ENCODE measurements at regions not wholly inside any gene's neighbourhood (a gene's known extent, or its start where the extent isn't known, plus 50 kb on each side); places are given as distances from the start of the nearest gene placed in this dataset.

- no peak overlapping the region for H3K4me3 ChIP-seq (ENCODE audit: low read length)
- DNase-seq (ENCODE audit: low read depth, low spot score) = no peak
Measured at GRCh38 chr22:42217752-42218280, 52.6 kb downstream of the TCF20 start.

DNA sequence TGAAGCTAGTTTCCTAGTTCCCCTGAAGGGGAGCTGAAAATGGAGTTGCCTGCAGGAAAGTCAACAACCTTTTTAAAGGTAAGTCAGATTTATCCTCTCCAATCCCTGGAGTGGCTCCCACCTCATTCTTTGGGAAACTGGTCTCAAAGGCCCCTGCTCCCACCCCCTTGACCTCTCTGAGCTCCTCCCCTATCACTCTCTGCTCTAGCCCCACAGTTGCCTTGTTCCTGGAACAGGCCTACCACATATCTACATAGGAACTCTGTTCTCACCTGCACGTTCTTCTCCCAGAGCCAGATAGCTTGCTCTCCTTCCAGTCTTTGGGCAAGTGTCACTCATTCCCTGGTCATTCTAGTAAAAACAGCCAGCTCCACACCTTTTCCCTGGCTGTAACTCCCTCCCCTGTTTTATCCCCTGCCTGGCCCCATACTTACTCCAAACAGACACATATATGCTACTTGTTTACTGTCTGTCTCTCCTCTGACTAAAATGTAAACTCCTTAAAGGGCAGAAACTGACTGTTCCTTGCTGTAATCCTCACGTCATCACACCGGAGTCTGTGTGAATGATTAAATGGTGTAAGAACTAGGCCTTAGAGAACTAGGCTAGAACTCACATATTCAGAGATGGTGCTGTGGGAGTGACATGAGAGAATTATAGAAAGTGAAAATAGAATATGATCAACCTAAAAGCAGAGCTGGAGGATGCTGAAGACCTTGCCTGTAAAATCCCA is 53.3 kb downstream of the TCF20 start:
- no peak overlapping the region for H3K4me3 ChIP-seq (ENCODE audit: low read length)
- no peak for DNase-seq (ENCODE audit: low read depth, low spot score)

- H3K4me3 ChIP-seq (ENCODE audit: low read length) = no peak overlapping the region
- DNase-seq (ENCODE audit: low read depth, low spot score) = no peak
Measured at GRCh38 chr22:42214633-42215415, 55.6 kb downstream of the TCF20 start.

- no peak overlapping the region for H3K4me3 ChIP-seq (ENCODE audit: low read length)
- DNase-seq (ENCODE audit: low read depth, low spot score) = no peak
Measured at GRCh38 chr22:42208362-42208761, 62.1 kb downstream of the TCF20 start.

DNA sequence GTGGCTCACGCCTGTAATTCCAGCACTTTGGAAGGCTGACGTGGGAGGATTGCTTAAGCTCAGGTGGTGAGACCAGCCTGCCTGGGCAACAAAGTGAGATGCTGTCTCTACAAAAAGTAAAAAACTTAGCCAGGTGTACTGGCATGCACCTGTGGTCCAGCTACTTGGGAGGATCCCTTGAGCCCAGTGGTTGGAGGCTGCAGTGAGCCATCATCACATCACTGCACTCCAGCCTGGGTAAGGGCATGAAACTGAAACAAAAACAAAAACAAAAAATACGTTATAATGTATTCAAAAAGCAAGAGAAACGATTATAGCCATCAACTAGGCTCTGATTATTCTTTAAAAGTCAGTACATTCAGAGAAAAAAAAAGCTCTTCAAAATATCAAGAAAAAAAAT is 62.5 kb downstream of the TCF20 start:
- H3K4me3 ChIP-seq (ENCODE audit: low read length) = no peak overlapping the region

DNA sequence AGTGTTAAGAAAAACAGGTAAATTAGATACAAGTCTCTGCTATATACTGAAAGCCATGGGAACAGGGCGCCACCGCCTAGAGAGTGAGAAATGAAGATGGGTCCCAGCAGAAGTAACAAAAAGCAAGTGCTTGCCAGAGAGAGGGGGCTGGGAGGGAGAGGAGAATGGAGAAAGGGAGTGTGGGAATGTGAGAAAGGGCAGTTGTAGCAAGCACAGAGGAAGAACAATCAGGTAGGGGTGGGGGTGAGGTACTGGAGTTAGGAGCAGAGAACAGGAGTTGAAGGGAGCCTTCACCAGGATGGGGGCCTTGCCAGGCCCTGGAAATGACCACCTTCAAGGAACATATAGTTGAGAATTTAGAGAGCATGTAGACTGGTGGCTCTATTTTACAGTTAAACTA is 66.8 kb downstream of the TCF20 start:
- no peak overlapping the region for H3K4me3 ChIP-seq (ENCODE audit: low read length)
- DNase-seq (ENCODE audit: low read depth, low spot score) = no peak

More for the DNA sequence above, 62.5 kb downstream of the TCF20 start:
- DNase-seq (ENCODE audit: low read depth, low spot score) = no peak

DNA sequence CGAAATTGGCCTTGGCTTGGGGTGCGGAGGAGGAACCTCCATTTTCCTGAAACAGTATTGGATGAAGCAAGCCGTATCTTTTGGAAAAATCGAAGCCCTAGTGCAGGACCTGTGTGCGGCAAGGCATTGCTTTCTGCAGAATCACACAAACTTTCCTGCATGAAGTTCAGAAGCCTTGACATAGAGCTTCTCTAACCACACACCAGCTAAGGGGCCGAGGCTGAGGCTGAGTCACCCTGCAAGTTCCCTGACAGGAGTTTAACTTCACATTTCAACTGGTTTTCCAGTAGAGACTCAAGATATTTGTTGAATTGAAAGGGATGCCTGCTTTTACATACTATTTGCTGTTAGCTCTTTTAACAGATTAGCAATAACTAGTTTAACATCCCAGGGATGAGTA is 67.8 kb downstream of the TCF20 start:
- DNase-seq (ENCODE audit: low read depth, low spot score) = no peak
- no peak overlapping the region for H3K4me3 ChIP-seq (ENCODE audit: low read length)

DNA sequence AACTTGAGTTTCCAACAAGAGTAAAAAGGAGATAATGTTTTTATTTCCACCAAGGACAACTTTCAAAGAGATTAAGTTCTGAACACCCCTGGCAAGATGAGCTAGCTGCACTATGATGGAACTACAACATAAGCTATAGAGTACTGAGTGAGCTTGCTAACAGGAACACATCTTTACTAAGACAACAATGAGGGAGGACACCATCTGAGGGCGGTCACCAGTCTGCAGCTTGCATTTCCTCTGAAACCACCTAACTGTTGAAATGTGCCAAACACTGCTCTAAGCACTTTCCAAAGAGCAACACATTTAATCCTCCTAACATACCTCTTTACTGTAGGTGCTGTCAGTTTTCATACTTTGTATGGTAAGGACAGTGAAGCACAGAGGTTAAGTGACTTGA is 68.4 kb downstream of the TCF20 start:
- H3K4me3 ChIP-seq (ENCODE audit: low read length) = no peak overlapping the region
- DNase-seq (ENCODE audit: low read depth, low spot score) = no peak

- no peak for DNase-seq (ENCODE audit: low read depth, low spot score)
- no peak overlapping the region for H3K4me3 ChIP-seq (ENCODE audit: low read length)
Measured at GRCh38 chr22:42199025-42199424, 68.4 kb upstream of the CYP2D6 start.

DNA sequence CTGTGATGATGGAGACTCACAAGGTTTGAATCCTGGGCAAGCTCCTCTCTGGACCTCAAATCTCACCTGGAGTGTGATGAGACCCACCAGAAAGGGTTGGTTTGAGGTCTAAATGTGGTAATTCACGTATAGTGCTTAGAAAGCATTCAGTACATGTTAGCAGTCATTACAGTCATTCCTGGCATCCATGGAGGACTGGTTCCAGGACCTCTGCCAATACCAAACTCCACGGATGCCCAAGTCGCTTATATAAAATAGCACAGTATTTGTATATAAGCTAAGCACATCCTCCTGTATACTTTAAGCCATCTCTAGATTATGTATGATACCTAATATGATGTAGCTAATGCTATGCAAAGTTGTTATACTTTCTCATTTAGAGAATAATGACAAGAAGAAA is 67.6 kb upstream of the CYP2D6 start:
- DNase-seq (ENCODE audit: low read depth, low spot score) = no peak
- no peak overlapping the region for H3K4me3 ChIP-seq (ENCODE audit: low read length)

DNA sequence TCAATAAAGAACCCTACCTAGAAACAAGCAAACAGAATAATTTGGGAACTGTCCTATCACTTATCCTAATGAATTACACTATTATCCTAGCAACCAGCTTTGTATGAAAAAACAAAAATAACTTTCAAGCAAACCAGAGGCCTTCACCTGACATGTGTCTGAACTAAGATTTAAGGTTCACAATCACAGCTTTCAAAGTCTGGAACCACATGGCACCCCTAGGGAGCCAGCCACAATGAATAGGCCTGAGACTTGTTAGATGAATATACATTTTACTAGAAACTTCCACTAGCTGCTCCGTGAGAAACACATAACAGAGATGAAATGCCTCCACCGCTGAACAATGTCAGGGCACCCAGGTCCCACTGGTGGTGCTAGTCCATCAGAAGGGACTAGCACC is 65.8 kb upstream of the CYP2D6 start:
- no peak overlapping the region for H3K4me3 ChIP-seq (ENCODE audit: low read length)
- DNase-seq (ENCODE audit: low read depth, low spot score) = no peak

- no peak for DNase-seq (ENCODE audit: low read depth, low spot score)
- no peak overlapping the region for H3K4me3 ChIP-seq (ENCODE audit: low read length)
Measured at GRCh38 chr22:42194953-42195352, 64.3 kb upstream of the CYP2D6 start.

GRCh38 chr22:42194104-42194851 is 63.7 kb upstream of the CYP2D6 start:
- H3K4me3 ChIP-seq (ENCODE audit: low read length) = no peak overlapping the region
- DNase-seq (ENCODE audit: low read depth, low spot score) = no peak

- no peak for DNase-seq (ENCODE audit: low read depth, low spot score)
- H3K4me3 ChIP-seq (ENCODE audit: low read length) = no peak overlapping the region
Measured at GRCh38 chr22:42192547-42192946, 61.9 kb upstream of the CYP2D6 start.

DNA sequence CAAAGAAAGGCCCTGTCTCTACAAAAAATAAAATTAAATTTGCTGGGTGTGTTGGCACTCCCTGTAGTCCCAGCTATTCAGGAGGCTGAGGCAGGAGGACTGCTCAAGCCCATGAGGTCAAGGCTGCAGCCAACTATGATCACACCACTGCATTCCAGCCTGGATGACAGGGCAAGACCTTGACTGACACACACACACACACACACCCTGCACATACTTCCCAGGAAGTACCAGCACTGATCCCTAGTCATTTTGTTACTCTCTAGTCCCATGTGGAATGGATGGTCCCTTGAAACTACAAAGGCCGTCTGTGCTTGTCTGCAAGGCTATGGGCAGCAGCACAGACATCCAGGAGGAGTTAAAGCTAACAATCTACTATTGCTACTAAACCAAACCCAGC is 59.7 kb upstream of the CYP2D6 start:
- no peak overlapping the region for H3K4me3 ChIP-seq (ENCODE audit: low read length)
- DNase-seq (ENCODE audit: low read depth, low spot score) = no peak

- no peak for DNase-seq (ENCODE audit: low read depth, low spot score)
- no peak overlapping the region for H3K4me3 ChIP-seq (ENCODE audit: low read length)
Measured at GRCh38 chr22:42189761-42190160, 59.2 kb upstream of the CYP2D6 start.

DNA sequence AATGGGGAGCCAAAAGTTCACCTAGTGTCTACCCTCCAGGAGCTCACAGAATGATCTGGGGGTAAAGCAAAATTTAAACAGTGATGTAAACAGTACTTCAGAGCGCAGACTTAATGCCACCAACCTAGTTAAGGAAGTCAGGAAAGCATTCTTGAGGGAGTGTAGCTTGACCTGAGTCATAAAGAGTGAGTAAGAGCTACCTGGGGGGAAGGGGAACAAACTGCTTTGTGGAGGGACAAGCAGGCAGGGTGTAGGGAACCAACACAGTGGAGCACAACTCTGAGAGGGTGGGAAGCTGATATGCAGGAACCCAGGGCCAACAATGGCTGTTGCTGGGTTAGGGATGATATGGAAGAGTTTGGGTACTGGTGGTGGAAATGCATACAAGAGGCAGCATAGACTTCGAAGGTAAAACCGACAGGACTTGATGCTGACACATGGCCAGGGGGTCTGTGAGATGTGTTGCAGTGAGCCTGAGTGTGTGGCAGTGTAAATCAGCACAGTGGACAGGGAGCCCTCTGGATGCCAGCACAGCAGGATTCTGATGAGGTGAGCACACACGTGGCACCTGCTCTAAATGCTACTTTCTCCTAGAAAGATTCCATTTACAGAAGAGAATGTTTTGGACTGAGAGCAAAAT is 58.3 kb upstream of the CYP2D6 start:
- no peak for DNase-seq (ENCODE audit: low read depth, low spot score)
- no peak overlapping the region for H3K4me3 ChIP-seq (ENCODE audit: low read length)

DNA sequence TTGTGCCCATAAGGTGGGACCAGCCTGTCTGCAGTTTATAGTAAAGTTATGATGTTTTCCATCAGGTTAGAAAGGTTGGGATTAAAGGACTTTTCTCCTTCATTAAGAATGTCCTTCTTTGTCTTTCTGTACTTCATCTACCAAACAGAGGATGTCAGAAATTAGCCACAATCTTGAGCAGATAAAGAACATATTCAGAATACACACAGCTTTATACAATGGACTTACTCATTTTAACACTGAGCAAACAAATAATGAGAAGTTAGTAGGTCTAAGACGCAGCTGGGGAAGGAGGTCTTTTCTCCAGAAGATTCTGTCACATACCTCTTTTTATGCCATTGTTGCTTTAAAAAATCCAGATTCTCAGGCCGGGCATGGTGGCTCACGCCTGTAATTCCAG is 57.0 kb upstream of the CYP2D6 start:
- no peak overlapping the region for H3K4me3 ChIP-seq (ENCODE audit: low read length)
- no peak for DNase-seq (ENCODE audit: low read depth, low spot score)

DNA sequence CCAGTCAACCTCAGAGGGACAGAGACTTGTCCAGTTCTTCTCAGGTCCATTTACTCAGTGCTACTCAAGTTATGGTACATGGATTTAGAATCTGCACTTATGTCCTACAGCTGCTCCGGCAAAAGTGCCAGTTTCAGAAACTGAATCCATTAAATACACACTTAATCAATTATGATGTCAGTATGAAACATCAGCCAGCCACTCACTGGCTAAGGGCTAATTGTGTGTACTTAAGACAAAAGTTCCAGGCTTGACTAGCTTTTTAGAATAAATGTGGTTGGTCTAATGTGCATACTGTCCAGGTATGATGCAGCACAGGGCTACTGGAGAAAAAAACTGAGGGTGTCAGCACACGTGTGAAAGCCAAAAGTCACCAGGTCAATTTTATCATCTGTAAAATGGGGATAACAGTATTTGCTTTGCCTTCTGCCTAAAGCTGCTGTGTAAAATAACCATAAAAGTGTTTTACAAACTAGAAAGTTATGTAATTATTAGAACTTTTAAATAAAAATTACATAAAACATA is 55.4 kb upstream of the CYP2D6 start:
- no peak for DNase-seq (ENCODE audit: low read depth, low spot score)
- no peak overlapping the region for H3K4me3 ChIP-seq (ENCODE audit: low read length)
